Keratinocyte (primary cell): ENCODE measurements at regions not wholly inside any gene's neighbourhood (a gene's known extent, or its start where the extent isn't known, plus 50 kb on each side); places are given as distances from the start of the nearest gene placed in this dataset.
A peak's percentile ranks its signal among the peaks of the same experiment; 100 is the strongest.

Source experiments
- DNase-seq: peaks from one replicate; pipeline ENCODE4 v3.0.0-alpha.2; 2011; ENCODE audit warnings: low read depth, missing footprints, low spot score
- FAIRE-seq: peaks from 2 replicates; lab custom pipeline; 2011; peaks lifted over from hg19 to GRCh38; lab: Jason Lieb, UNC
- H2AFZ ChIP-seq: 2 replicates; pipeline ENCODE4 v1.6.0; 2012; ENCODE audit warnings: low read length, control low read depth, inconsistent platforms; ENCODE audit not compliant: control insufficient read depth
- H3K27ac ChIP-seq: 2 replicates; pipeline ENCODE4 v1.5.1; 2011; ENCODE audit warnings: low read length; ENCODE audit not compliant: control insufficient read depth, insufficient read depth
- H3K27me3 ChIP-seq: 3 replicates; pipeline ENCODE4 v1.6.0; 2011; ENCODE audit warnings: low read length; ENCODE audit not compliant: control insufficient read depth, insufficient read depth; ENCODE audit errors: extremely low read depth
- H3K36me3 ChIP-seq, 2 experiments: 2 replicates in 1 of 2; 3 replicates in 1 of 2; pipeline ENCODE4 v1.5.1; 2011; ENCODE audit warnings: low read length in 2 of 2, mild to moderate bottlenecking in 1 of 2; ENCODE audit not compliant: control insufficient read depth in 2 of 2, insufficient read depth in 2 of 2; ENCODE audit errors: extremely low read depth in 1 of 2
- H3K4me1 ChIP-seq: 3 replicates; pipeline ENCODE4 v1.5.1; 2011; ENCODE audit warnings: low read length; ENCODE audit not compliant: control insufficient read depth, insufficient read depth; ENCODE audit errors: extremely low read depth
- H3K4me2 ChIP-seq: 3 replicates; pipeline ENCODE4 v1.6.0; 2011; ENCODE audit warnings: low read depth, low read length; ENCODE audit not compliant: control insufficient read depth, insufficient read depth; ENCODE audit errors: extremely low read depth
- H3K4me3 ChIP-seq, 3 experiments: fragments of 200-600 bp in 1 of 3; sonication (generic) in 1 of 3; 2 replicates in 2 of 3; 3 replicates in 1 of 3; pipeline ENCODE4 v1.5.1; 2011 to 2016; ENCODE audit warnings: low read length in 3 of 3, mild to moderate bottlenecking in 3 of 3, control low read depth in 2 of 3, inconsistent platforms in 1 of 3, low read depth in 1 of 3, mixed read lengths in 1 of 3, mixed run types in 1 of 3, moderate library complexity in 1 of 3; ENCODE audit not compliant: control insufficient read depth in 2 of 3, insufficient read depth in 2 of 3; ENCODE audit errors: extremely low read depth in 1 of 3
- H3K79me2 ChIP-seq: 2 replicates; pipeline ENCODE4 v1.6.0; 2012; ENCODE audit warnings: low read length; ENCODE audit not compliant: control insufficient read depth, insufficient read depth
- H3K9ac ChIP-seq: 3 replicates; pipeline ENCODE4 v1.6.0; 2011; ENCODE audit warnings: low read length; ENCODE audit not compliant: control insufficient read depth, insufficient read depth; ENCODE audit errors: extremely low read depth
- H3K9me1 ChIP-seq: 3 replicates; pipeline ENCODE4 v1.6.0; 2011; ENCODE audit warnings: low read length; ENCODE audit not compliant: control insufficient read depth, insufficient read depth; ENCODE audit errors: extremely low read depth
- H3K9me3 ChIP-seq: 2 replicates; pipeline ENCODE4 v1.5.1; 2012; ENCODE audit warnings: low read depth, low read length; ENCODE audit not compliant: control insufficient read depth
- H4K20me1 ChIP-seq: 3 replicates; pipeline ENCODE4 v1.6.0; 2011; ENCODE audit warnings: low read length; ENCODE audit not compliant: control insufficient read depth, insufficient read depth; ENCODE audit errors: extremely low read depth
- CTCF ChIP-seq, 3 experiments: IDR thresholded peaks in 1 of 3; conservative IDR thresholded peaks in 1 of 3; optimal IDR thresholded peaks in 1 of 3; 2 replicates in 2 of 3; 3 replicates in 1 of 3; pipeline versions ENCODE3 to v1.5.1; 2011; ENCODE audit warnings: low read length in 3 of 3, mild to moderate bottlenecking in 3 of 3, moderate library complexity in 2 of 3, control low read depth in 1 of 3, inconsistent platforms in 1 of 3; ENCODE audit not compliant: insufficient read depth in 2 of 3; ENCODE audit errors: extremely low read depth in 1 of 3
- EZH2 ChIP-seq: IDR thresholded peaks from one replicate; pipeline ENCODE4 v1.6.1; 2012; ENCODE audit warnings: inconsistent platforms, mild to moderate bottlenecking, low read length, moderate library complexity
- dilution Hi-C: fragments of 300-500 bp; cut with MboI; formaldehyde crosslinking; loops from one replicate; pipeline ENCODE4 v1.7.0; 2020; ENCODE audit warnings: low sequenced_read_pairs; ENCODE audit not compliant: extremely low pct_ligation_motif_present

- TF ChIP-seq CTCF (optimal IDR thresholded peaks at IDR 0.05 in 1 of 3, IDR thresholded peaks at IDR 0.05 in 1 of 3, conservative IDR thresholded peaks at IDR 0.05 in 1 of 3; ENCODE audit: extremely low read depth in 1 of 3, insufficient read depth in 2 of 3, low read length in 3 of 3) (no peak), EZH2 (no peak)
Observed at GRCh38 chr12:90234472-90234871, 525.8 kb upstream of the ATP2B1 start.

GRCh38 chr12:90233168-90234100 lies 524.8 kb upstream of the ATP2B1 start:
- Histone ChIP-seq H3K79me2 (no peaks in the 10 kb centered on the region), H3K9ac (no peak overlapping the region), H3K36me3 (no peaks in the 10 kb centered on the region), H3K27me3 (no peaks in the 10 kb centered on the region), H3K9me3 (no peaks in the 10 kb centered on the region), H3K27ac (no peak overlapping the region), H3K4me2 (no peak overlapping the region), H2AFZ (no peak overlapping the region), H3K4me1 (peaks cover 31% of the 10 kb centered on the region), H4K20me1 (no peaks in the 10 kb centered on the region), H3K4me3 (no peak overlapping the region), H3K9me1 (no peaks in the 10 kb centered on the region)
- peak; percentile 5 for FAIRE-seq
- no peak for DNase-seq
- dilution Hi-C loops, result no loop called here
- TF ChIP-seq EZH2 (no peak), CTCF (optimal IDR thresholded peaks at IDR 0.05 in 1 of 3, IDR thresholded peaks at IDR 0.05 in 1 of 3, conservative IDR thresholded peaks at IDR 0.05 in 1 of 3; ENCODE audit: extremely low read depth in 1 of 3, insufficient read depth in 2 of 3, low read length in 3 of 3) (no peak)

More at GRCh38 chr12:90234472-90234871, 525.8 kb upstream of the ATP2B1 start:
- Histone ChIP-seq H3K9ac (no peak overlapping the region), H3K9me1 (no peaks in the 10 kb centered on the region), H3K4me1 (peaks cover 29% of the 10 kb centered on the region), H3K27me3 (no peaks in the 10 kb centered on the region), H2AFZ (peak overlapping the region; percentile 70), H3K79me2 (no peaks in the 10 kb centered on the region), H3K4me3 (no peak overlapping the region), H4K20me1 (no peaks in the 10 kb centered on the region), H3K9me3 (no peaks in the 10 kb centered on the region), H3K36me3 (no peaks in the 10 kb centered on the region), H3K4me2 (no peak overlapping the region), H3K27ac (peak overlapping the region; percentile 59)
- FAIRE-seq, result peak; percentile 93
- peak; percentile 93 for DNase-seq
- dilution Hi-C loops, result no loop called here
